ENCODE measurements at regions not wholly inside any gene's neighbourhood (a gene's known extent, or its start where the extent isn't known, plus 50 kb on each side); places are given as distances from the start of the nearest gene placed in this dataset.

GRCh38 chr17:64747938-64748540, 85.9 kb upstream of the SMURF2 start:
- TF ChIP-seq POLR2AphosphoS5 (IDR thresholded peaks at IDR 0.05; ENCODE audit: low read depth) (no peak), CTCF (conservative IDR thresholded peaks at IDR 0.05; ENCODE audit: low read depth in 2 of 2) (no peak), REST (IDR thresholded peaks at IDR 0.05; ENCODE audit: unreplicated experiment) (no peak), EZH2 (IDR thresholded peaks at IDR 0.05; ENCODE audit: low read depth, unreplicated experiment) (no peak), EZH2phosphoT487 (IDR thresholded peaks at IDR 0.05; ENCODE audit: unreplicated experiment) (no peak), CREB1 (CRISPR knock-in tag; IDR thresholded peaks at IDR 0.05; ENCODE audit: low read depth) (no peak), NANOG (IDR thresholded peaks at IDR 0.05; ENCODE audit: borderline replicate concordance) (no peak), ETS1 (IDR thresholded peaks at IDR 0.05) (no peak), JUNB (IDR thresholded peaks at IDR 0.05; ENCODE audit: unreplicated experiment) (no peak), ZNF462 (CRISPR knock-in tag; IDR thresholded peaks at IDR 0.05) (no peak), ZNF114 (CRISPR knock-in tag; IDR thresholded peaks at IDR 0.05) (no peak), ZNF331 (CRISPR knock-in tag; IDR thresholded peaks at IDR 0.05; ENCODE audit: low read depth) (no peak)

All from GM23338 (cell line).